ENCODE measurements at regions not wholly inside any gene's neighbourhood (a gene's known extent, or its start where the extent isn't known, plus 50 kb on each side); places are given as distances from the start of the nearest gene placed in this dataset.

- no peaks in the 10 kb centered on the region for H3K4me1 ChIP-seq (ENCODE audit: insufficient read depth, low read length, poor library complexity, severe bottlenecking)
- H3K27me3 ChIP-seq (replicated peaks; ENCODE audit: insufficient read depth, low read depth, low read length, poor library complexity): no peaks in the 10 kb centered on the region
- no TSS peak for BruUV-seq (replicated peaks)
- H3K27ac ChIP-seq (ENCODE audit: low read depth, low read length, poor library complexity, severe bottlenecking): no peak overlapping the region
- no peak for TF ChIP-seq EZH2 (IDR thresholded peaks at IDR 0.05; ENCODE audit: borderline replicate concordance, low read depth, low read length, poor library complexity, severe bottlenecking)
- TF ChIP-seq CTCF (conservative IDR thresholded peaks at IDR 0.05; ENCODE audit: low read depth, low read length): no peak
- no peaks in the 10 kb centered on the region for H3K9me3 ChIP-seq (ENCODE audit: low read depth, low read length, poor library complexity, severe bottlenecking)
- intact Hi-C loops (cut with micrococcal nuclease; ENCODE audit: unreplicated experiment): no loop called here
- ChIA-PET CTCF (no interaction called here), POLR2A (ENCODE audit: low non-redundant PET) (no interaction called here)
- H3K36me3 ChIP-seq (ENCODE audit: insufficient read depth, low read length, poor library complexity, severe bottlenecking): no peaks in the 10 kb centered on the region
- no peak for DNase-seq (ENCODE audit: low spot score)
- no peak overlapping the region for H3K4me3 ChIP-seq (ENCODE audit: low read depth, low read length, poor library complexity, severe bottlenecking)
Measured at GRCh38 chr13:56347014-56347413, 793.7 kb upstream of the PRR20A start.

- DNase-seq (ENCODE audit: low spot score): no peak
- intact Hi-C loops (cut with micrococcal nuclease; ENCODE audit: unreplicated experiment): no loop called here
- H3K4me3 ChIP-seq (ENCODE audit: low read depth, low read length, poor library complexity, severe bottlenecking): no peak overlapping the region
- no peaks in the 10 kb centered on the region for H3K9me3 ChIP-seq (ENCODE audit: low read depth, low read length, poor library complexity, severe bottlenecking)
- no peaks in the 10 kb centered on the region for H3K4me1 ChIP-seq (ENCODE audit: insufficient read depth, low read length, poor library complexity, severe bottlenecking)
- no TSS peak for BruUV-seq (replicated peaks)
- ChIA-PET CTCF (no interaction called here), POLR2A (ENCODE audit: low non-redundant PET) (no interaction called here)
- TF ChIP-seq CTCF (conservative IDR thresholded peaks at IDR 0.05; ENCODE audit: low read depth, low read length) (no peak), EZH2 (IDR thresholded peaks at IDR 0.05; ENCODE audit: borderline replicate concordance, low read depth, low read length, poor library complexity, severe bottlenecking) (no peak)
- no peaks in the 10 kb centered on the region for H3K27me3 ChIP-seq (replicated peaks; ENCODE audit: insufficient read depth, low read depth, low read length, poor library complexity)
- H3K36me3 ChIP-seq (ENCODE audit: insufficient read depth, low read length, poor library complexity, severe bottlenecking): no peaks in the 10 kb centered on the region
- no peak overlapping the region for H3K27ac ChIP-seq (ENCODE audit: low read depth, low read length, poor library complexity, severe bottlenecking)
Measured at GRCh38 chr13:56349866-56350265, 790.9 kb upstream of the PRR20A start.

- Histone ChIP-seq H3K36me3 (ENCODE audit: insufficient read depth, low read length, poor library complexity, severe bottlenecking) (no peaks in the 10 kb centered on the region), H3K27me3 (replicated peaks; ENCODE audit: insufficient read depth, low read depth, low read length, poor library complexity) (no peaks in the 10 kb centered on the region), H3K4me1 (ENCODE audit: insufficient read depth, low read length, poor library complexity, severe bottlenecking) (no peaks in the 10 kb centered on the region), H3K9me3 (ENCODE audit: low read depth, low read length, poor library complexity, severe bottlenecking) (no peaks in the 10 kb centered on the region), H3K4me3 (ENCODE audit: low read depth, low read length, poor library complexity, severe bottlenecking) (no peak overlapping the region), H3K27ac (ENCODE audit: low read depth, low read length, poor library complexity, severe bottlenecking) (no peak overlapping the region)
- TF ChIP-seq EZH2 (IDR thresholded peaks at IDR 0.05; ENCODE audit: borderline replicate concordance, low read depth, low read length, poor library complexity, severe bottlenecking) (no peak), CTCF (conservative IDR thresholded peaks at IDR 0.05; ENCODE audit: low read depth, low read length) (no peak)
- peak; percentile 5 for DNase-seq (ENCODE audit: low spot score)
- intact Hi-C loops (cut with micrococcal nuclease; ENCODE audit: unreplicated experiment): no loop called here
- CTCF ChIA-PET: no interaction called here
- POLR2A ChIA-PET (ENCODE audit: low non-redundant PET): no interaction called here
- no TSS peak for BruUV-seq (replicated peaks)
Measured at GRCh38 chr13:56351041-56351440, 789.7 kb upstream of the PRR20A start.
